ENCODE measurements at regions not wholly inside any gene's neighbourhood (a gene's known extent, or its start where the extent isn't known, plus 50 kb on each side); places are given as distances from the start of the nearest gene placed in this dataset.

DNA sequence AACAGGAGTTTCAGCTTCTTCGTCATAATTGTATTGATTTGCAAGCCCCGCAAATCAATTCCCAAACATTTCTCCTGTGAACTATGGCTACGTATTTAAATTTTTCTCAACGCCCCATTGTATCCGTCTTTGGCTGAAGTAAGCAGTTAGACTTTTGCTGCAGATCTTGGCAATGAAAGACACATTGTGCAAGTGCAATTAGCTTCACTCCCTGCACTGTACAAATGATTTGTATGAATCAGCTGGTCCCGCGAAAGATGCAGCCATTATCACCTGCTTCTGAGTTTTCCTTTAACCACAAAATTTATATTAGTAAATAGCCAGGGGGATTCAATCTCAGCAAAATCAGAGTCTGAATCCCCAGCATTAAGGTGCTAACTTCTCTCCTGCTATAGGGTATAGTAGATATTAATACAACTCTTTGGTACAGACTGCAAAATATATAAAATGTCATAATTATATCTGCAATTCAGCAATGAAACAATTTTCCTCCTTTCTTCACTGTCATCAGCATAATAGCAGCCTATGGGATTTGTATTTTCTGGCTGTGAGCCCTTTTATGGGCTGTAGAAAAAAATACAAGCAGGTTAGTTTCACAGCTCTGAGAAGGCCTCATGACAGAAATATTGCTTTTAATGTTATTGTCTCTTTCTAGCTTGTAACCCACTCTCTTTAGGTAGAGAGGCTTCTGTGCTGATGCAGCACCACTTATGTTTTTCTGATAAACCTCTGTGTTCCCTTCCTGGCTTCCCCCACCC is 68.4 kb upstream of the SMARCA2 start:
- TF ChIP-seq, protein P1, sequence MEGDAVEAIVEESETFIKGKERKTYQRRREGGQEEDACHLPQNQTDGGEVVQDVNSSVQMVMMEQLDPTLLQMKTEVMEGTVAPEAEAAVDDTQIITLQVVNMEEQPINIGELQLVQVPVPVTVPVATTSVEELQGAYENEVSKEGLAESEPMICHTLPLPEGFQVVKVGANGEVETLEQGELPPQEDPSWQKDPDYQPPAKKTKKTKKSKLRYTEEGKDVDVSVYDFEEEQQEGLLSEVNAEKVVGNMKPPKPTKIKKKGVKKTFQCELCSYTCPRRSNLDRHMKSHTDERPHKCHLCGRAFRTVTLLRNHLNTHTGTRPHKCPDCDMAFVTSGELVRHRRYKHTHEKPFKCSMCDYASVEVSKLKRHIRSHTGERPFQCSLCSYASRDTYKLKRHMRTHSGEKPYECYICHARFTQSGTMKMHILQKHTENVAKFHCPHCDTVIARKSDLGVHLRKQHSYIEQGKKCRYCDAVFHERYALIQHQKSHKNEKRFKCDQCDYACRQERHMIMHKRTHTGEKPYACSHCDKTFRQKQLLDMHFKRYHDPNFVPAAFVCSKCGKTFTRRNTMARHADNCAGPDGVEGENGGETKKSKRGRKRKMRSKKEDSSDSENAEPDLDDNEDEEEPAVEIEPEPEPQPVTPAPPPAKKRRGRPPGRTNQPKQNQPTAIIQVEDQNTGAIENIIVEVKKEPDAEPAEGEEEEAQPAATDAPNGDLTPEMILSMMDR (IDR thresholded peaks at IDR 0.05), result no peak
- ATAC-seq, result no peak
- Histone ChIP-seq H3K4me3 (no peak overlapping the region), H3K4me1 (no peaks in the 10 kb centered on the region), H3K27me3 (ENCODE audit: insufficient read depth in 3 of 3, low read length in 2 of 3) (no peaks in the 10 kb centered on the region), H3K9me3 (no peaks in the 10 kb centered on the region), H3K36me3 (ENCODE audit: insufficient read depth in 1 of 2, low read depth in 1 of 2) (no peaks in the 10 kb centered on the region), H3K27ac (no peak overlapping the region)
- DNase-seq, result no peak
- intact Hi-C loops (cut with DNase I), result no loop called here
- 44 to 54% (median 49%) methylated on average over 7 of the region's 7 CpGs for WGBS, 3 donors

DNA sequence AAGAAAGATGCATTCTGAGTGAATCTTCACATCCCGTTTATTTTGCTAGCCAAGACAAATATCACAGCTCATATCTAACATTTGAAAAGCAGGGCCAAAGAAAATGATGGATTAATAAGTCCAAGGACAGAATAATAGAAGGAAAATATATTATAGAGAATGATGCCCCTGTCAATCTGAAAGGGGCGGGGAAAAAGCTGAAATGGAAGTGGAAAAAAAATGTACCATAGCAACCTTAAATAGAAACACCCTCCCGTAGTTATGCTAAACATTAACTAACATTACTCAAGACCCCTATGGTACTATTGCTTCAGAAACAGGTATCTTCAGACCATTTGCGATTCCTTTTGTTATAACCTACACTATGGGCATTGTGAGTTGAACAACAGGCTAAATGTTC is 67.7 kb upstream of the SMARCA2 start:
- Histone ChIP-seq H3K9me3 (no peaks in the 10 kb centered on the region), H3K4me1 (no peaks in the 10 kb centered on the region), H3K36me3 (ENCODE audit: insufficient read depth in 1 of 2, low read depth in 1 of 2) (no peaks in the 10 kb centered on the region), H3K27me3 (ENCODE audit: insufficient read depth in 3 of 3, low read length in 2 of 3) (peaks cover 0 to 3% (median 0%) of the 10 kb centered on the region in 3 donors), H3K4me3 (no peak overlapping the region), H3K27ac (no peak overlapping the region)
- intact Hi-C loops (cut with DNase I), result no loop called here
- no peak for ATAC-seq
- WGBS, 3 donors, result 84 to 90% (median 89%) methylated on average over 4 of the region's 4 CpGs
- DNase-seq, result no peak
- TF ChIP-seq, protein P1 (IDR thresholded peaks at IDR 0.05), result no peak

DNA sequence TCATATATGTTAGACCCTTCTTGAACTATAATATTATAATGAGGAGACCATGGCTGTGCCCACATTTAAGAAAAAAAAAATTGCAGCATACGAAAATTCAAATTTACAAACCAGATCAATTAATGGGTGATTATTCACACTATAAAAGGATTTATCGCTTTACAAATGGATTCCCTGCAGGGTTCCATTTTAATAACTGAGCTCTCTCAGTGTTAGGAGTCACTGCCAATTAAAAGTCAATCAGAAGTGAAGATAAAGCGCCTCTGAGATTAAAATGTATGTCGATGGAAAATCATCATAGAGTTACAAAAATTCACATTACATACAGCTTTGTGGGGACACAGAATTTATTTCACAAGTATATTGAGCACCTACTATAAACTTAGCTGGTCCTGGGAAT is 66.6 kb upstream of the SMARCA2 start:
- no peak overlapping the region for H3K4me3 ChIP-seq
- no peaks in the 10 kb centered on the region for H3K36me3 ChIP-seq (ENCODE audit: insufficient read depth in 1 of 2, low read depth in 1 of 2)
- no peak overlapping the region for H3K27ac ChIP-seq
- peaks cover 0 to 5% (median 0%) of the 10 kb centered on the region in 3 donors for H3K27me3 ChIP-seq (ENCODE audit: insufficient read depth in 3 of 3, low read length in 2 of 3)
- 91 to 95% (median 93%) methylated on average over 4 of the region's 4 CpGs for WGBS, 3 donors
- no peak for DNase-seq
- TF ChIP-seq, protein P1 (IDR thresholded peaks at IDR 0.05), result no peak
- intact Hi-C loops (cut with DNase I), result no loop called here
- H3K9me3 ChIP-seq, result no peaks in the 10 kb centered on the region
- ATAC-seq, result no peak
- no peaks in the 10 kb centered on the region for H3K4me1 ChIP-seq

DNA sequence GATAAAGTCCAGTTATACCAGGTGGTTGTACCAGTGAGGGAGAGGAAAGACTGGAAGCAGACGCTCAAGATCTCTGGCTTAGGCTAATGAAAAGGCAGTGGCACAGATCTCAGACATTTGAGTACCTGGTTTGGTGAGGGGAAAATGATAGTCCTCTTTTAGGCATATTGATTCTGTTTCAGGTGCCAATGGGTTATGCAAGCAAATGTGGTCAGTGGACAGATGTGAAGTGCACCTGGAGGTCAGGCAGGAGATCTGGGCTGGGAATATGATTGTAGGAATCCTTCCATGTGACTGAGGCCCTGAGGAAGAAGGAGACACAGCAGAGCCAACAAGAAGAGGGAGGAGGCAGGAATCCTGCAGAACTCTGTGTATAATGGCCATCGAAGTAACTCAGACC is 63.7 kb upstream of the SMARCA2 start:
- Histone ChIP-seq H3K36me3 (ENCODE audit: insufficient read depth in 1 of 2, low read depth in 1 of 2) (no peaks in the 10 kb centered on the region), H3K4me3 (no peak overlapping the region), H3K4me1 (no peaks in the 10 kb centered on the region), H3K9me3 (no peaks in the 10 kb centered on the region), H3K27ac (no peak overlapping the region), H3K27me3 (ENCODE audit: insufficient read depth in 3 of 3, low read length in 2 of 3) (peaks cover 0 to 5% (median 0%) of the 10 kb centered on the region in 3 donors)
- ATAC-seq, result no peak
- DNase-seq, result no peak
- WGBS, 3 donors, result 88 to 95% (median 91%) methylated on average over 2 of the region's 2 CpGs
- TF ChIP-seq, protein P1 (IDR thresholded peaks at IDR 0.05), result no peak
- intact Hi-C loops (cut with DNase I), result no loop called here

DNA sequence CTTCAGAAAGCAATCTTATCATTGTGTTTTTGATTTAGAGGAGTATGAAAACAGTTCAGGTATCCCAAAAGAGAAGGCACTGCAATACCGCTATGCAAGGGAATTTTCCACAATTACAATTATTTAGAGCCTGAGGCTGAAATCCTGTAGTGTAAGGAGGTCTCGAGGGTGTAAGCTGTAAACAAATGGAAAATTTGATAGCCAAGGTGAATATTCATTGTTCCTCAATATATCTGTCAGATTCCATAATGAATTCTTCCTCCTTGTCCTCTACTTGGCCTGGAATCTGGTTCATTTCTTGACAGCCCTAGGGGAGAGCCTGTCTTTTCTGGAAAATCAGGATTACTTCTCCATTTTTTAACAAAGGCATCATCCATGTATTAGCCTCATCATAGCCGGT is 63.1 kb upstream of the SMARCA2 start:
- Histone ChIP-seq H3K27ac (no peak overlapping the region), H3K27me3 (ENCODE audit: insufficient read depth in 3 of 3, low read length in 2 of 3) (peaks cover 0 to 5% (median 0%) of the 10 kb centered on the region in 3 donors), H3K36me3 (ENCODE audit: insufficient read depth in 1 of 2, low read depth in 1 of 2) (no peaks in the 10 kb centered on the region), H3K9me3 (no peaks in the 10 kb centered on the region), H3K4me3 (no peak overlapping the region), H3K4me1 (no peaks in the 10 kb centered on the region)
- intact Hi-C loops (cut with DNase I), result no loop called here
- TF ChIP-seq, protein P1 (IDR thresholded peaks at IDR 0.05), result no peak
- no peak for DNase-seq
- no peak for ATAC-seq
- 82 to 91% (median 87%) methylated on average over 3 of the region's 3 CpGs for WGBS, 3 donors
